Activated T-helper 17 cell treated with anti-CD3 and anti-CD28 coated beads, Interleukin-2, amount 50 U/mL, for 72 hours (primary cell): ENCODE measurements at regions not wholly inside any gene's neighbourhood (a gene's known extent, or its start where the extent isn't known, plus 50 kb on each side); places are given as distances from the start of the nearest gene placed in this dataset.

Experiments used
- ATAC-seq: fragments of 150-1000 bp; cut with Tn5 transposase; replicated peaks from 2 replicates; pipeline ENCODE4 v1.10.0; 2021; ENCODE audit warnings: mild to moderate bottlenecking, moderate library complexity
- H3K27ac Mint-ChIP-seq: one replicate; pipeline ENCODE4 v1.8.0; 2022; ENCODE audit warnings: mixed read lengths
- H3K27me3 Mint-ChIP-seq: one replicate; pipeline ENCODE4 v1.8.0; 2022; ENCODE audit warnings: mixed read lengths
- H3K36me3 Mint-ChIP-seq: one replicate; pipeline ENCODE4 v1.8.0; 2022; ENCODE audit warnings: low read depth, mild to moderate bottlenecking, mixed read lengths
- H3K4me1 Mint-ChIP-seq: one replicate; pipeline ENCODE4 v1.8.0; 2022; ENCODE audit warnings: mixed read lengths
- H3K4me3 Mint-ChIP-seq: one replicate; pipeline ENCODE4 v1.8.0; 2022; ENCODE audit warnings: mild to moderate bottlenecking, mixed read lengths
- H3K9me3 Mint-ChIP-seq: one replicate; pipeline ENCODE4 v1.8.0; 2022; ENCODE audit warnings: mixed read lengths

DNA sequence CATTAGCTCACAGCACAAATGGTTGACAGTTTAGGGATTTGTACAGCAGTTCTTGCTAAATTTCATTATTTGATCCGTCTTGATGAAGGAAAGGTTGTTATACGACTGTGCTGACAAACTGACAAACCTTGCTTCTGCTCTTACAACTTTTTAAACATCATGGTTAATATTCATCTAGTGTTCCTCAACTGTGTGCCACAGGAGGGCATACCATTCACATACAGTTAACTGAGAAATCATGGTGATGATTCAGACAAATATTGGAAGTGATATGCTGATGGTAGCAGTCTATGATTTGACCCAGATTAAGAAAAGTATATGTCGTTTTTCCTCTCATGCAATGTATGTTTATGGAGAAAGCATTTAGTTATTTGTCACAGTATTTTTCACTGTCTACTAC, 129.8 kb upstream of the FSIP2 start:
- peaks cover 8% of the 10 kb centered on the region for H3K9me3 Mint-ChIP-seq
- no peak overlapping the region for H3K27ac Mint-ChIP-seq
- H3K36me3 Mint-ChIP-seq: no peaks in the 10 kb centered on the region
- no peak overlapping the region for H3K4me3 Mint-ChIP-seq
- H3K27me3 Mint-ChIP-seq: no peaks in the 10 kb centered on the region
- no peak for ATAC-seq
- no peaks in the 10 kb centered on the region for H3K4me1 Mint-ChIP-seq

DNA sequence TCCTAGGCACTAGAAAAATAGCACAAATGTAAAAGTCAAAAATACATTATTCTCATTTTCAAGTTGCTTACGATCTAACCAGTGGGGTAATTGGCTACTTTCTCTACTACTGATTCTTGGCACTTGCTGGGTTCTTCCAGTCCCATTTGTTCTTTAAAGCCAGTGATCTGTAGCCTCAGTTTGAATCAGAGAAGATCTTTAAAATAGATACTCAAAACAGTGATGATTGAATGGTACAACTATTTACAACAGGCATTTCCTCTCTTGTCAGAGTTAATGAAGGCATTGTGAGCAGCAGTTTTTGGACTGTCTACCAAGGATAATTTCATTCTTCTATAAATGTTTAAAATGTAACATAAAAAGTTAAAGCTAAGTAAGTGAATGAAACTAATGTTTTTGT, 128.3 kb upstream of the FSIP2 start:
- no peak for ATAC-seq
- Mint-ChIP-seq H3K27ac (no peak overlapping the region), H3K4me1 (no peaks in the 10 kb centered on the region), H3K27me3 (no peaks in the 10 kb centered on the region), H3K36me3 (no peaks in the 10 kb centered on the region), H3K9me3 (peaks cover 8% of the 10 kb centered on the region), H3K4me3 (no peak overlapping the region)

DNA sequence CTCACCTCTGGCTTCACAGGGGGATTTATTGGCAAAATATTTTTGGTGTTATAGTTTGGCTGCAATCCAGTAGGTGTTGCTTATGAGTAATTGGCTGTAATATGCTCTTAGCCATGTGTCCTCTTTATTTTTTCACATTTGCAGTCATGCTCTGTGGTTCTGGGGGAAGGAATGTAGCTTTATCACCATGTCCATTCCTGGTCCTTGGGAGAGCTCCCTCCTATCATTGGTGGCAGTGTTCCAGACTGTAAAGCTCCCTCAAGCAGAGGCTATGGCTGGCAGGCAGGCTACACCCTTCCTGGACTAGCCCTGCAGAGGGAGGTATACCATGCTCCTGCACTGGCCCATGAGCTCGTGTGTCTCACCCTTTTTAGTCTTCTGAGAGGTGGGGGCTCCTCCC, 120.0 kb upstream of the FSIP2 start:
- no peaks in the 10 kb centered on the region for H3K4me1 Mint-ChIP-seq
- no peak for ATAC-seq
- peaks cover 8% of the 10 kb centered on the region for H3K9me3 Mint-ChIP-seq
- no peaks in the 10 kb centered on the region for H3K36me3 Mint-ChIP-seq
- H3K27ac Mint-ChIP-seq: no peak overlapping the region
- no peak overlapping the region for H3K4me3 Mint-ChIP-seq
- no peaks in the 10 kb centered on the region for H3K27me3 Mint-ChIP-seq

DNA sequence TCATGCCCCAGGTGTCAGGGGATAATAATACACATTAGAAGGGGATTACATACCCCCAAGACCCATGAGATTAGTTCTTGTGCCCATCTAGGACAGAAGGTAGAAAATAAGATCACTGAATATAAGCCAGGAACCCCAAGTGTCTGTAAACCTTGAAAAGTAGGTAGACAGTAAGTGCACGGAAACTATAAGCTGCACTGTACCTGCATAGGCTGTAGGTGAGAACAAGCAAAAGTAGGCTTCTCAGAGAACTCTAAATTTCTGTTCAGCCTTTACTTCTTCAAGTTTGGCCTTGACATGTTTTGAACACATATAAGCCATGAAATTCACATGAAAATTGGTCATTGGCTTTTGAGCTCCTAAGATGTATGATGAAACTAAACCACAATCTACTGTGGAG, 113.0 kb upstream of the FSIP2 start:
- no peaks in the 10 kb centered on the region for H3K4me1 Mint-ChIP-seq
- H3K27me3 Mint-ChIP-seq: no peaks in the 10 kb centered on the region
- H3K36me3 Mint-ChIP-seq: no peaks in the 10 kb centered on the region
- H3K9me3 Mint-ChIP-seq: peaks cover 4% of the 10 kb centered on the region
- no peak for ATAC-seq
- H3K27ac Mint-ChIP-seq: no peak overlapping the region
- H3K4me3 Mint-ChIP-seq: no peak overlapping the region

DNA sequence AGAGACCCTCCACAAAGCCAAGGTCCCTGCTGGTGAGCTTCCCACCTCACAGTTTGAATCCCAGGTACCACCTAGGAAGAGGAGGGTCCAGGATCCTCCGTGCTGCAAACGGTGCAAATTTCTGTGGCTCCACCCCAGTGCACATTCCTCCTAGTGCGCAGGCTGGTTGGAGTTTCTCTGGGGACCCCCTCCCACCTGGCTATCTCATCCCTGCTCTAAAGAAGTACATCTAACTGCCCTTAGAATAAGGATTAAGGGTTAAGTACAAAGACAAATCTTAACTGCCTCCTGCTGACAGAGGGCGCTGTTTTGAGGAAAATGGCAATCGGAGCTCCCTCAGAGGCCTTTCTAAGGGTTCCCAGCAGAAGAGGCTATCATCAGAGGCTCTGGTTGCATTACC, 109.6 kb upstream of the FSIP2 start:
- Mint-ChIP-seq H3K4me3 (no peak overlapping the region), H3K4me1 (no peaks in the 10 kb centered on the region), H3K36me3 (no peaks in the 10 kb centered on the region), H3K27me3 (no peaks in the 10 kb centered on the region), H3K27ac (no peak overlapping the region), H3K9me3 (peaks cover 4% of the 10 kb centered on the region)
- ATAC-seq: no peak

DNA sequence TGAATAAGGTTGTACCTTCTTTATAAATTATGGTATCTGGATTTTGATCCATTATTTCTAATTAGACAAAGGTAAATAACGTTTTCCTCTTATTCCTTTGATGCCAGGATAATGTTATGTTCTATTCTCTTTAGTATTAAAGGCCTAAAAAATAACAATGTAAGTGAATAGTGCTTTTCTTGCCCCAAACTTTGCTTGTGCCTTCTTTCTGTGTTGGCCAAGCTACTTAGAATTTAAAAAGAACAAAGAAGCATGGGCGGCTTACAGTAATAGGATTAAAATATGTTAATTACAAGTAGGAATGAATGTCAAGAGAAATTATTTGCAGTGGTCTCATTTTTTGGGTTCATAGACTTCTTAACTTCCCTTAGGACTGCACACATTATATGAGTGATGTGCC, 105.0 kb upstream of the FSIP2 start:
- H3K4me1 Mint-ChIP-seq: no peaks in the 10 kb centered on the region
- H3K4me3 Mint-ChIP-seq: no peak overlapping the region
- H3K27ac Mint-ChIP-seq: no peak overlapping the region
- ATAC-seq: no peak
- no peaks in the 10 kb centered on the region for H3K27me3 Mint-ChIP-seq
- H3K36me3 Mint-ChIP-seq: no peaks in the 10 kb centered on the region
- H3K9me3 Mint-ChIP-seq: no peaks in the 10 kb centered on the region

DNA sequence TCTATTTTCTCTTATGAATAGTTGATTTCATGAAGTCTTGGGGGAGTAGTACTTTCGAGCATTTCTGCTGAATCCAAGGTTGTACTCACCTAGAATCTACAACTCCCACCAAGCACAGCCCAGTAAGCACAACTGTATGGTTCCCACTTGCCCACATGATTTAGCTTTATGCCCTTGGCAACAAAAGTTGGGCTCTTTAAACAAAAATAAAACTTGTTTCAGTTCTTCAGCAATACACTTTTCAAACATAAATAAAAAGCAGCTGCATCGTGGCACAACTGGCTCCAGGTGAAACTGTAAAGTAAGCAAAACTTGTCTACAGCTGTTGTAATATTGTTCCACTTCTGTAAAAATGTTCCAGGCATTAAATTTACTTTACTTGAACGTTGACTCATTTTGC, 99.8 kb upstream of the FSIP2 start:
- no peak for ATAC-seq
- no peaks in the 10 kb centered on the region for H3K4me1 Mint-ChIP-seq
- peaks cover 3% of the 10 kb centered on the region for H3K9me3 Mint-ChIP-seq
- H3K27me3 Mint-ChIP-seq: no peaks in the 10 kb centered on the region
- H3K4me3 Mint-ChIP-seq: no peak overlapping the region
- H3K36me3 Mint-ChIP-seq: no peaks in the 10 kb centered on the region
- H3K27ac Mint-ChIP-seq: no peak overlapping the region

DNA sequence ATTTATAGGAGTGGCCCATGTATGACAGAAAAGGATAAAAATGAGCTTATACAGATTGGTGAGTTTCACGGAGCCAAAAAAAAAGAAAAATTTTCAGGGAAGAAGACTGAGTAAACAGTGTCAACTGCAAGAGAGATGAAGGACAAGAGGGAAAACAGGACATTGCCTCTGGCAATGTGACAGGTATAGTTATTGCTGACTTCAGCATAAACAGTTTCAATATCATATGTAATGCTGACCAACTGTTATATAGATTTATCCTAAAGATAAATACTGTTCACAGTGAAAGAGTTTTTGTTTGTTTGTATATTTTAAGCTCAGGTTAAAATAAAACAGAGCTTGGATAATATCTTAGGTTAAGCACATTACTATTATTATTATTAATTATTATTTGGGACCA, 98.0 kb upstream of the FSIP2 start:
- no peak for ATAC-seq
- H3K36me3 Mint-ChIP-seq: no peaks in the 10 kb centered on the region
- H3K27ac Mint-ChIP-seq: no peak overlapping the region
- H3K4me1 Mint-ChIP-seq: no peaks in the 10 kb centered on the region
- no peaks in the 10 kb centered on the region for H3K27me3 Mint-ChIP-seq
- H3K9me3 Mint-ChIP-seq: peaks cover 3% of the 10 kb centered on the region
- no peak overlapping the region for H3K4me3 Mint-ChIP-seq

DNA sequence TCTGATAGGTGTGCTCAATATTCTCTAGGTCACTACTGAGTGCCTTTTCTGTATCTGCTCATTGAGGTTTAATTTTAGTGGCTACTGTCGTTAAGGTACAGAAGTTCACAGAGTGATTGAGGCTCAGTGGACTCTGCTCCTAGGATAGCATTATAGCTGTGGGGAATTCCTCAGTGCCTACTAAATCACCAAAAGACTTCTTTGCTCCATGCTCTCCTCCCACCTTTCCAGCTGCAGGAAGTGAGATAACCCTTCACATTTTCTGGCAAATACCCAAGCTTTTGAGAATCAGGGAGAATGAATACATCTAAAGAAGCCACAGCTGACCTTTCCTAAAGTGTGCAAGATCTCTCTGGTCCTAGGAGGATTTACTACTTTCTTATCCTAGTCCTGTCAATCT, 95.2 kb upstream of the FSIP2 start:
- Mint-ChIP-seq H3K4me3 (no peak overlapping the region), H3K4me1 (no peaks in the 10 kb centered on the region), H3K9me3 (peaks cover 3% of the 10 kb centered on the region), H3K27me3 (no peaks in the 10 kb centered on the region), H3K27ac (no peak overlapping the region), H3K36me3 (no peaks in the 10 kb centered on the region)
- ATAC-seq: no peak

DNA sequence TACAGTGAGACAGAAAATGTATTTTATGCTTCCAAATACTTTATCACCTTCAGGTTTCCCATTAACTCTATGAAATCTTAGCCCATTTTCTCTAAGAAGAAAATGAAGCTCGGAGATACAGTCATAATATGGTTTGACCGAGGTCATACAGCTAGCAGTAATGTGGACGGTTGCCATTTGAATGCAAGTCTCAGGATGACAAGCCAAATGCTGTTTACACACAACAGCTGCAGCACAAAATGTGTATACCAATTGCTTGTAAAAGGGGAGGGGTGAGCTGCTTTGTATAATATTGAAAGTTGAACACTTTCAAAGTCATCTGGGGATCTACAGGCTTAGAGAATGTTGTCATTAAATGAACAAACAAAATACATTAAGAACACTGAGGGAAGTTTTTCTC, 93.8 kb upstream of the FSIP2 start:
- Mint-ChIP-seq H3K4me3 (no peak overlapping the region), H3K27ac (no peak overlapping the region), H3K27me3 (no peaks in the 10 kb centered on the region), H3K4me1 (no peaks in the 10 kb centered on the region), H3K9me3 (peaks cover 3% of the 10 kb centered on the region), H3K36me3 (no peaks in the 10 kb centered on the region)
- ATAC-seq: no peak

DNA sequence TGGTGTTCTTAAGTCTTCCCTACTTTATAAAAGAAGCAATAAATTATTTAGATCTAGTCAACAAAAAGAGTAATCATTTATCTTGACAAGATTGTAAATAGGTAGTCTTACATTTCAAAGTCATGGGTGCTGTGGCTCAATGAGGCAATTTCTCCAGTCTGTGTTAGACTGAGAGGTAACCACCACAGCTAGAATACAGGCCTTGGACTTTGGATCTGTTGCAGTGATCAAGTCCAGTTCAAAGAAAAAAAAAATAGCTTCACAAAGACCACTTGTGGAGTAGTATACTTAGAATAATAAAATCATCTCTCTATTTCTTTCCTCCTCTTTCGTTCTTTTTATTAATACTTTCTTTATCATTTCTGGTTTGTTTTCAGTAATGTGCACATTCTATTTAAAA, 93.1 kb upstream of the FSIP2 start:
- no peaks in the 10 kb centered on the region for H3K27me3 Mint-ChIP-seq
- no peak overlapping the region for H3K27ac Mint-ChIP-seq
- no peaks in the 10 kb centered on the region for H3K4me1 Mint-ChIP-seq
- peaks cover 3% of the 10 kb centered on the region for H3K9me3 Mint-ChIP-seq
- ATAC-seq: no peak
- no peaks in the 10 kb centered on the region for H3K36me3 Mint-ChIP-seq
- no peak overlapping the region for H3K4me3 Mint-ChIP-seq

DNA sequence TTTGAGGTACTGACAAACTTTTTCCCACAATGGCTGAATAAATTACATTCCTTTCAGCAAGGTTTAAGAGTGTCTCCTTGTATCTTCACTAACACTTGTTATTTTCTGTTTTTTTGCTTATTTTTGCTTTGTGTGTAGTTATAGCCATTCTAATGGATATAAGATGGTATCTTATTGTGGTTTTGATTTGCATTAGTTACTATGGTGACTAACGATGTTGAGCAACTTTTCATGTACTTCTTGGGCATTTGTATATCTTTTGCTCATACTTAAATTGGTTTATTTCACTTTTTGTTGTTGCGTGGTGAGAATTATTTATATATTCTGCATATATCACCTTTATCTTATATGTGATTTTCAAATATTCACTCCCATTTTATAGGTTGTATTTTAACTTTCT, 79.9 kb upstream of the FSIP2 start:
- Mint-ChIP-seq H3K9me3 (no peaks in the 10 kb centered on the region), H3K27ac (no peak overlapping the region), H3K36me3 (no peaks in the 10 kb centered on the region), H3K4me3 (no peak overlapping the region), H3K4me1 (no peaks in the 10 kb centered on the region), H3K27me3 (no peaks in the 10 kb centered on the region)
- no peak for ATAC-seq

DNA sequence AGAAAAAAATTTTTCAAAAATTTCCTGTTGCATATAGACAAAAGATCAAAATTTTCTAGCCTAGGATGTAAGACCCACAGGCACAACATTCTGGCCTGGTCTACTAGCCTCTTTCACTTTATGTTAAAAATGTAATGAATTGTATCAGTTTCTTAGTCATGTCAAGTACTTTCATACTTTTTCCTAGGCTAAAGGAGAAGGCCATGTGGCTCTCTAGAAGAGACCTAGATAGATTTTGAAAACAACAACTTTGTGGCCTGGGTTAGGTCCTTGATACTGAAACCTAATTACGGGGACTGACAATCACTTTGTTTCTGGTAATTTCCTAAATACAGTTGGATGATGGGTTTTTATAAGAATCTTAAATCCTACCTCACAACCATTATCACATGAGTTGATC, 74.8 kb upstream of the FSIP2 start:
- no peaks in the 10 kb centered on the region for H3K4me1 Mint-ChIP-seq
- H3K4me3 Mint-ChIP-seq: no peak overlapping the region
- no peak for ATAC-seq
- no peak overlapping the region for H3K27ac Mint-ChIP-seq
- H3K27me3 Mint-ChIP-seq: no peaks in the 10 kb centered on the region
- H3K36me3 Mint-ChIP-seq: no peaks in the 10 kb centered on the region
- H3K9me3 Mint-ChIP-seq: peaks cover 8% of the 10 kb centered on the region

DNA sequence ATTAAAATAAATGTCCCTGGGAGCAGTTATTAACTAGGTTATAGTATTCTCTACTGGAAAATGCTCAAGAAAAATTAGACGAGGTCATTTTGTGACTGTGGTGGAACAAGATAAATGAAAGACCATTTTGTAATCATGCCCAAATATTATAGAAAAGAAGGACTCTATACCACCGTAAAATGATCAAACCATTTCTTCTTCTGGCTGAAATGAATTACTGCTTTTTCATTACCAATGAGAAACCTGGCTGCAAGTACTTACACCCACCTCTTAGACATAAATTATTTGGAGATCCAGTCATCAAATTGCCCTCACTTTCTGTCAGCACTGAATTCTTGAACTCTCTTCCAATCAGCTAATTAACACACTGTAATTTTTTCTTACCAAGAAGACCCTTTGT, 74.2 kb upstream of the FSIP2 start:
- ATAC-seq: no peak
- H3K4me1 Mint-ChIP-seq: no peaks in the 10 kb centered on the region
- no peaks in the 10 kb centered on the region for H3K36me3 Mint-ChIP-seq
- H3K27ac Mint-ChIP-seq: no peak overlapping the region
- peaks cover 10% of the 10 kb centered on the region for H3K9me3 Mint-ChIP-seq
- no peaks in the 10 kb centered on the region for H3K27me3 Mint-ChIP-seq
- H3K4me3 Mint-ChIP-seq: no peak overlapping the region

DNA sequence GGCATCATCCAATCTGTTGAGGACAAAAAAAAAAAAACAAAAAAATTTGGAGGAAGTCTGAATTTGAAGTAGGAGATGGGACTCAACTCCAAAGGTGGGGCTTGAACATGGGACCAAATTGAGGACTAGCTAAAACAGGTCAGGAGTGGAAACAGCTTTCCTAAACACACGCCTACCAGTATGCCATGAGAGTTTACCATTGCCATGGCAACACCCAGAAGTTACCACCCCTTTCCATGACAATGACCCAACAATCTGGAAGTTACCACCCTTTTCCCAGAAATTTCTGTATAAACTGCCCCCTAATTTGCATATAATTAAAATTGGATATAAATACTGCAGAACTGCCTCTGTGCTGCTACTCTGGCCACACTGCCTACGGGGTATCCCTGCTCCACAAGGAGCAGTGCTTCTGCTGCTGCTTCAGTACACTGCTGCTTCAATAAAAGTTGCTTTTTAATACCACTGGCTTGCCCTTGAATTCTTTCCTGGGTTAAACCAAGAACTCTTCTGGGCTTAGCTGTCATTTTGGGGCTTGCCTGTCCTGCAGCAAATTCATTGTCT, 73.3 kb upstream of the FSIP2 start:
- H3K36me3 Mint-ChIP-seq: no peaks in the 10 kb centered on the region
- no peak overlapping the region for H3K4me3 Mint-ChIP-seq
- peaks cover 12% of the 10 kb centered on the region for H3K9me3 Mint-ChIP-seq
- H3K27ac Mint-ChIP-seq: no peak overlapping the region
- H3K27me3 Mint-ChIP-seq: no peaks in the 10 kb centered on the region
- no peak for ATAC-seq
- H3K4me1 Mint-ChIP-seq: no peaks in the 10 kb centered on the region

DNA sequence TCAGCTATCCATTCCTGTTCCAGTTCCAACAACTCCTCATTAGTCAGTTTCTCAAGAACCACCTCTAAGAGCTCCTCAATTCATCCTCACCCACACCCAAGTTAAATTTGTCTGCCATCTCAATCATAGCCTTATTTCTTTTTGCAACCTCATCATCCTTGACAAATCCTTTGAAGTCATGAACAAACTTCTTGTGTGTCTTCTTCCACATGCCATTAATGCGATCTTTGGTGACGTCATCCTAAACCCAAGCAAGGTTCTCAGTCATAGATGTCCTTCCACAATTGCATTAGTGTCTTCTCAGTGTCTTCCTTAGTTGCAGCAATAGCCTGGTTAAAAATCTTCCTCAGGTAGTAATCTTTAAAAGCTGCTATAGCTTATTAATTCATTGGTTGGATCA, 71.2 kb upstream of the FSIP2 start:
- Mint-ChIP-seq H3K36me3 (no peaks in the 10 kb centered on the region), H3K4me1 (no peaks in the 10 kb centered on the region), H3K4me3 (no peak overlapping the region), H3K27me3 (no peaks in the 10 kb centered on the region), H3K9me3 (peaks cover 12% of the 10 kb centered on the region), H3K27ac (no peak overlapping the region)
- ATAC-seq: no peak
